ENCODE measurements at regions not wholly inside any gene's neighbourhood (a gene's known extent, or its start where the extent isn't known, plus 50 kb on each side); places are given as distances from the start of the nearest gene placed in this dataset.

DNA sequence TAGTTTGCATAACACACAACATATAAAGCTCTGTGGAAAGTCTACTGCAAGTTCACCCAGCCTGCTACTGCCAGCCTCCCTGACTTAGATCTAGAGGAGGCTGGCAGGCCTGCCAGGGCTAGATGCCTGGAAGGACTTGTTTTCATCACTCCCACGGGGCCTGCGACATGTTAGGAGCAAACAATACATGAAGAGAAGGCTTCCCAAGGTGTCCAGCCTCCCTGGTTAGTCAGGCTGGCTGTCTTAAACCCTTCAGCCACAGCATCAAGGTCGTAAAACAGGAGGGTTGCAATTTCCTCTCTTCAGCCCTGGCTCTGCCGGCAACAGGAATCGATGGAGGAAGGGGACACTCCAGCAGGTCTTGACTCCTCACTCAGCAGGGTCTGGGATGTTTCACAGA is 104.5 kb downstream of the NGF start:
- DNase-seq (ENCODE audit: extremely low read depth, low read depth, low spot score), result no peak

DNA sequence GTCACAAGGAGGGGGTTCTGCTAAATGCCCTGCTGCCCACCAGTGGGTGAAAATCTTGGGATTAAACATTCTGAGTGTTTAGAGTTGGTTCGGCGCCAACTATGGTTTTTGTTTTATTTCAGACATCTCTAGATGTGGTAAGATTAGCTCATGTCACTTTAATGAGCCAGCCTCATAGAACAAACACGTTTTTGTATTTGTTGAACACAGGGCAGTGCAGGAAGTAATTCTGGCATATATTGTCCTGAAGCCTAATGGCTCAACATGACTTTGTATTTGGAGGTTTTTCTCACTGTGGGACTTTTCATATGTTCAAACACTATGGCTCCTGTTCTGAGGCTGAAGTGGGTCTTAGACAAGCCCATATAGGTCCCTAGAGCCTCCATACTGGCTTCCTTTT is 107.8 kb downstream of the NGF start:
- DNase-seq (ENCODE audit: extremely low read depth, low read depth, low spot score), result no peak

DNA sequence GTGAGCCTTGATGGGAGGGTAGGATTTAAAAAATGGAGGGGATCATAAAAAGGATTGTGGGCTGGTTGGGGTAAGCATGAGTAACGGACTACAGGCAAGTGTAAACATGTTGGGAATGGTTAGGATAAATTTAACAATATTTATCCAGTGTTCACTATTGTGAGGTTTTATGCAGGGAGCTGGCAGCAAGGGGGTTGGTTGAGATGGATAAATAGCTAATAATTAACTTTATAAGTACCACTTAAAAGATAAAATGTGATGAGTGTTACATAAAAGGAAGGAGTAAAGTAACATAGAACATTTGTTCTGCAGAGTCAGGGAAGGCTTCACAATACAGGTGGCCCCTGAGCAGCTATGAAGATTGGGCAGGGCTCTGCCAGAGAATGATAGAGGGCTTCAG is 109.0 kb downstream of the NGF start:
- no peak for DNase-seq (ENCODE audit: extremely low read depth, low read depth, low spot score)

DNA sequence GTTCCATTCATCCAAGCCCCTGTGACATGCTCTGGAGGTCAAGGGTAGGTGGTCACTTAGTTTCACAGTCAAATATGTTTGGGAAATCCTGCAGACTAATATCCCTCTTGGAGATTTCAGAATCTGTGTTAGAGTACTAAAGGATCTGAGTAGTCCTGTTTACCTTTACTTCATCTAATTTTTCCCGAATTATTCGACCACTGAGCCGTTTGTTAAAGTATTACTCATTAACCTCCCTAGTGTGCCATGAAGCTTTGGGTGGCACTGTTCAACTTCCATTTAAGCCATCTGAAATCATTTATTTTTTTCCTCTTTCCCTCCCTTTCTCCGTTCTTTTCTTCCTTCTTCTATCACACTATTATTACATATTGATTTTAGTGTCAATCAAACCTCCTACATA is 109.9 kb downstream of the NGF start:
- no peak for DNase-seq (ENCODE audit: extremely low read depth, low read depth, low spot score)

DNA sequence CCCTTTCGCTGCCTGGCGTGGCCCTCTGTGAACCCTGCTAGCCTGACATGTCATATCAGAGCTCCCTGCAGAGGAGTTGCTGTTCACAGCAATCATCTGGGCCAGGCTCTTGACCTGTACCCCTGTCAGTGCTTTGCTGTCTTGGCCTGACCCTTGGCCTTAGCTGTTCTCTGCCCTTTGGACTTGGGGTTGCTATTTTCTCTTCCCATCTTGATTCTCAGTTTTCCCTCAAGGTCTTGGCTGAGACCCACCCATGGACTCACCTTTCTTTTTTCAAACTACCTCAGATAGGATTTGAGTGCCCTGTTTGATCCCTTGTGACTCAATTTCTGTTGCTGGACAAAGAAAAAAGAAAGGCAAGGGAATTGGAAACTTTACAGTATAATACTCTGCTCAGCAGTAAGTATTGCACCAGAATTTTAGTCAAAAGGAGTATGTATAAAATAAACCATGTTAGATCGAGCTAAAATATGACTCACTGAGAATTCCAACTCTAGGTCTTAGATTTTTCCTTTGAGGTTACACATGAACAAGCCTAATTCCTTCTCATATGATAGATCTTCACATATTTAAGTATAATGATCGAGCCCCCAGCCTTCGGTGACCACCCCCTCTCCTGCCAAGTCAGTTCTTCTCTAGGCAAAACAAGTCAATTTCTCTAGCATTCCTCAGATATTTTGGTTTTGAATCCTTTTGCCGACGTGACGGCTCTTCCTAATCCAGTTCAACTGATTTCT is 110.5 kb downstream of the NGF start:
- no peak for DNase-seq (ENCODE audit: extremely low read depth, low read depth, low spot score)

DNA sequence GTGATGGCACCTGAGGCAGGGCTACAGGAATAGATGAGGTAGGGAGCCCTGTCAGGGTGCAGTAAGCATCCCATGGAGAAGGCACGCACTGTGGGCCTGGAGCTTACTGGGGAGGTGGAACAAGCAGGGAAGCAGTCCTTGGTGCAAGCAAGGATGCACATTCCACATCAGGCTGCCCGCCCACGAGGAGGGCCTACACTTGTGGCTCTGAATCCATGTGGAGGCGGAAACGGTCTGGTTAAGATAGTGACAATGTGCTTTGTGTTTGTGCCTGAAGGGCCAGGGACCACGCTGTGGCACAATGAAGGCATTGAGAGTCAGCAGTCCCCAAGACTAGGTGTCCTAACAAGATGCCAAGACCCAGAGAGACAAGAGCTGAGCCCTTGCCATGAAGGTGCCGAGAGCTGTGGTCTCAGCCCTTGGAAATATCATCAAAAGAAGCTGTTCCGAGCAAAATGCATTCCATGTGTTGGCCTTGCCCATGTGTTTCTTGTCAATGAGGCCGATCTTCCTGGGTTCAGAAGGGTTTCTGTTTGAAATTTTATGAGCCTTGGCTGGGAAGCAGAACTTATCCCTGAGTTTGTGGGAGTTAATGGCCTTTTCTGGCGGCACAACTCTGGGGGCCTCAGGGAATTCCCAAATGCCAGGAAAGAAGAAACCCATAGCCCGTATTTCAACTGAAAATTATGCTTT is 111.9 kb downstream of the NGF start:
- DNase-seq (ENCODE audit: extremely low read depth, low read depth, low spot score), result no peak

DNA sequence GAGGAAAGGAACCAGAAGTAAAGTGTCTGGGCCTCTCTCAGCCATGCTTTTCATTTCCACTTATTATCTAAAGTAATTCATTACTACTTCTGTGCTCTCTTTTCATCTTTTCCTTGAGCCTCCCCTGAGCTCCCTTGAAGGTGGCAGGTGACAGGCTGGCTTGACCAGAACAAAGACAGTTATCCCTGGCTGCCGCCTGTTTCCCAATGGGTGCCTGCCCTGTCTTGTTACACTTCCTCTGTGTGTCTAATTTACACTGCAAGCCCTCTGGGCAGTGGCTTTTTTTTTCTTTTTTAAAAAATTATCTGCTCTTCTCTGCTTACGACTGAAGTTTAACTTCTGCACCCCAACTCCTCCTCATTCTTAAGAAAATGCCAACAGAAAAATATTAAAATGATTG is 113.4 kb downstream of the NGF start:
- DNase-seq (ENCODE audit: extremely low read depth, low read depth, low spot score), result no peak

DNA sequence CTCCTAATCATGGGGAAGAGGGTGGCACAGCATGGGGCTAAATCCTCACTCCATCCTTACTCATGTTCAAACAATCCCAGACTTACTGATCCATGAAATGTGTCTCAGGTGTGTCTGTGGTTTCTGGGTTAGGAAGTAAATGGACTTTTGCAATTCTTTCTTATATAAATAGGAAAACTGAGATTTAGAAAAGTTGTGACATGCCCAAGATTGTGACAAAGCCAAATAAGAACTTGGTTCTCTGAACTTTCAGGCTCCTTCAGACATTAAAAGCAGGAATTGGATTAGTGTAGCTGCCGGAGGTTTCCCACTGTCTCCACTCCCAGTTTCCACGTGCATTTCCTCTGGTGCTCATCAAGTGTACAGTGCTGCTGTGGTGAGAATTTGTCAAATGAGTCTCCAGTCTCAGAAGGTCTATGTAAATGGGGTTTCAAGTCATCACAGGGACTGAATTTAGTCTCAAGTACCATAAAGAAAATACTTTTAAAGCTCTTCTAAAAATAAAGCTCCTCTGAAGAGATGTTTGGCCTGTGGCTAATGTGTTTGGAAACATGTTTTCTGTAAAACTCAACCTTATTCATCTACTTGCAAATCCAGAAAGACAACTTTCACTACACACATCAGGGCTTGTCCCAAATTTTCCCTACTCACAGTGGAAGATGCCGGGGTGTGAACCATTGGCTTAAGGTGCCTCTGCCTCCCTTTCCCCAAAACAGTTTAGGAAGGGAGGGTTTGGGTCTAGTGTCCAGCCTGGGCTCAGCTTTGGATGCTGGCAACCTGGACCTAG is 115.2 kb downstream of the NGF start:
- DNase-seq (ENCODE audit: extremely low read depth, low read depth, low spot score), result no peak

DNA sequence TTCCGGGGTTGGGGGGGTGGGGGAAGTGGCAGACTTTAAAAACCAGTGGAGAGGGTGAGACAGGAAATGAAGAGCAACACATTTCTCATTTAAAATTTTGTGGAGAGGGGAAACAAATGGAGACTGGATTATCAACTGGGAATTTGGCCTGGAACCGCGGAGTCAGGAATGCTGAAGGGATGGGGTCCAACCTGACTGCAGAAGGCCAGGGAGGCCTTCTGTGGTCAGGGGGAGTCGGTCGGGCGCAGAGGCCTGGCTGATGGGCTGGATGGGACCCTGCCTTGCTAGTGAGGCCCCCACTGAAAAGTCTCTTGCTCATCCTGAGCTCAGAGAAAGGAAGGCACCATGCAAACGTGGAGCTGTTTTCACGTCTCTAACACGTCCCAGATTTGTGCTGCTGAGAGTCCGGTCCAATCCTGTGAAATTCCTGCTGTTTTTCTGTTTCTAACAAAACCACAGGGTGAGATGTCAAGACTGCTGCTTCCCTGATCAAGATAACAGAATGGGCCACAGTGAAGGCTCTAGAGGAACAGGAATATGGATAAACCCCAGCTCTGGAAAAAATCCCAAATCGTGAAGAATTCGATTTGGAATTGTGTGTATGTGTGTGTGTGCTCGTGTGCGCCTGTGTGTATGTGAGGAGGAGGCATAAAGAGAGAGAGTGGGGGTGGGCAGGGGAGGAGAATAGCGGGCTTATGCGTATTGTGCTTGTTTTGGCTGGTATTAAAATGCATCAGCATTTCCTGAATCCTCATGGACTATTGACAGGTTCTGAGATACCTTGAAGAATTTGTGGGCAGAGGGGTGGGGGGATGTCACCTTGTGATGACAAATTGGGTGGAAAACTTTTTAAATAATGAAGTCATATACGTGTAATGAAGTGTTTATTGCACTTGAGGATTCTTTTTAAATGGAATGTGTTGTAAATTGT is 117.4 kb downstream of the NGF start:
- no peak for DNase-seq (ENCODE audit: extremely low read depth, low read depth, low spot score)

DNA sequence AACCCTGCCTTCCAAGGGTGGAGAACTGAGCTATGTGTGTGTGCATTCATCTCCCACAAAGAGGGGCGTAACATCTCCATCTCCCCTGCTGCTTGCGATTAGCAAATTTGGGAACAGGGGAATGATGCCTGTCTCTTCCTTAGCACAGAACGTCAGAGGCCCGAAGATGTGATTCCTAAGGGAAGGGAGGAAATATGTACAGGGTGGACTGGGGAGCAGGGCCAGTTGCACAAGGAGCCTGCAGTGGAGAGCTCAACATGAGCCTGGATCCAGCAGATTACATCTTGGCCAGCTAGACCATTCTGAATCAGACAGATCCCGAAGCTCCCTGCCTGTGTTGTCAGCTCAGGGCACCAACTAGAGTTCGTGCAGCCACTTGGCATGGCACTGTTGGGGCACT is 118.1 kb downstream of the NGF start:
- no peak for DNase-seq (ENCODE audit: extremely low read depth, low read depth, low spot score)

DNA sequence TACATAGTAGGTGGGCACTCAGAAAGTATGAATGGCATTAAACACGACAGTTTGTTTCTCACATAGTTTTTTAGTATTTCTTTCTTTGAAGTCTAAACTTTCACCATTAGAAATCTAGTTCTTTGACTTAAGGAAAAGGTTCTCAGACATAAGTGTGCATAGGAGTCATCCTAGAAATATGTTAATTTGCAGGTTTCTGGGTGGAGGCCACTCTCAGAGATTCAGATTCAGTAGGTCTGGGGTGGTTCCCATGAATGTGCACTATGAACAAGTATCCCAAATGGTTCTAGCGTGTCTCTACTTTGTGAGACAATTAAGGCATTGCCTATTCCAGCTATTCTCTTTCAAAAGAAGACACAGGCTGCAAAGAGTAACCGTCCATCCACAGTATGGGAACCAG is 119.3 kb downstream of the NGF start:
- DNase-seq (ENCODE audit: extremely low read depth, low read depth, low spot score), result no peak

DNA sequence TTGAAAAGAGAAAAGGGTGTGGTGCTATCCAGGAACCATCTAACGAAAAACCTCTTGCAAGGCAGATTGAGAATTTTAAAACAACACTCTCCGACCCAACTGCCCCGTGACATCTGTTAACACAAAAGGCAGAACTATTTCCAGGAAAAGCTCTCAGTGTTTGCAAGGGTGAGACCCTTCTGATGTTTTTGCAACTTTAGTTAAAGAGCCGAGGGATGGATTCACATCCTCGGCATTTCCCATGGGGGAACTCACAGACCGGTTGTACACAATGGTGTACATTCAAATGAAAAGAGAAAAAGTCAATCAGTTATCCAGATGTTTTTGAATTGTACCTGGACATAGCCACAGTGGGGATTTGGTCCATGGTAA is 120.0 kb downstream of the NGF start:
- DNase-seq (ENCODE audit: extremely low read depth, low read depth, low spot score), result no peak

DNA sequence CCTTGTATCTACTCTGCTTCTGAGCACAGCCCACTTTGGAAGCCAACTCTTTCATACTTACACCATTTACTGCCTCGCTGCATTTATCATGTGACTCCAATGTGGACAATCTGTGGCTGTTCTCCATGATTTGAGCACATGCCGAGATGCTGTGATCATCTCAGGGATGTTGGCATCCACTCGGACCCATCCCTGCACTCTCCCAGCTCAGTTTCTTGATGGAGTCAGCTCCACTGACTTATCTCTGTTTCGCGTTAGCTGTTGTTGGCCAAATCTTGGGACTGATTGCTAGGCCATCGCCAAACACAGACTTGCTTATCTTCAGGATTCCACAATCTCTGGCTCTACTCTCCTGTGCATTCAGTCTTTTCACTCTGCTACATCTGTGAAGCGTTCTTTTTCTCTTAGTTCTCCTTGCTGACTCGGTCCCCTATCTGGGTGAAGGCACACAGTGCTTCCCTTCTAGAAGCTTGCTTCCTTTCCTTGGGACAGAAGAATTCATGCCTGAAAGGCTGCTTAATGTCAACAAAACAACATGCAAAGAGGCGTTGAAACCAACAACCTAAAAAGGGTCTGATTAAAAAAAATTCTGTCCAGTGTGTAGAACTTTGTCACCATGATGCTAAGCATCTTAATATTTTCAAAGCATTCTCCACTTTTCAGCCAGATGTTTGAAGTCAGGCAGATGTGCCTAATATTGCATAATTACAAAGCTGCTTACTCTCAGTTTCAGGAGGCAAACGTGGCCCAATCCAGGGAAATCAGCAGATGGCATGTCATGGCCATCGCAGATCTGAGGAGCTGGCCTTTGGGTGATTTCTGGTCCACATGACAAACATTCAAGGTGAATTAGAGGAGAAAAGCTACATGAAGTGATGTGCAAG is 120.7 kb downstream of the NGF start:
- no peak for DNase-seq (ENCODE audit: extremely low read depth, low read depth, low spot score)

DNA sequence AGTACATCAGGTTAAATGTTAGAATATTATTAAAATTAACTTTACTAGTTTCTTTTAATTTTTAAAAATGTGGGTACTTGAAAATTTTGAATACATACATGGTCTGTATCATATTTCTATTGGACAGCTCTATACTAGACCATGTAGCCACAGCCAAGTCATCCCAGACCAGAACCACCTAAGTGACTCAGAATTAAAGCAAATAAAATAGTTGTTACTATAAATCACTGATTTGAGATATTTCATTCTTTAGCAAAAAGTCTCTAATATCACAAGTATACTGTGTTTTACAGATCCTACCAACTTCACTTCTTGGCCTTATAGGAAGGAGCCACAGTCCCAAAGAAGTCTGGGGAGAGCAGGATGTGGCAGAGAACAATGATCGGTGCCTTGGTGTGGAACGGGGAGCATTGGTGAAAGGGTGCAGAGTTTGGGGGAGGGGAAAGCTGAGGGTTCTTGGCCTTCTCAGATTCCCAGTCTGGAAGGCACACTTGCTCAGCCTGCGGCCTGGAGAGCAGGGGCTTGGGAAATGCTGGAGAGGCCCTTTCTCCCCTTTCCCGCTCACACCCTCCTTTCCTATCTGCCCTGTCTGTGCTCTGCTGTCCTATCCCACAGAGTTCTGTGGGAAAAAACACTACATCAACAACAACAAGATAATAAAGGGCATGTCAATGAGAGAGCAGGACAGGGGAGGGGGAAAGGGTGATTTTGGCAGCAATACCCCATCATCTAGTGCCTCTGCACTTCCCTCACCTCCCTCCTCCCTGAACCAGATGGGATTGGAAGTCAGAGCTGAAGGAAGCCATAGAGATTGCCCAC is 122.1 kb downstream of the NGF start:
- DNase-seq (ENCODE audit: extremely low read depth, low read depth, low spot score), result no peak

DNA sequence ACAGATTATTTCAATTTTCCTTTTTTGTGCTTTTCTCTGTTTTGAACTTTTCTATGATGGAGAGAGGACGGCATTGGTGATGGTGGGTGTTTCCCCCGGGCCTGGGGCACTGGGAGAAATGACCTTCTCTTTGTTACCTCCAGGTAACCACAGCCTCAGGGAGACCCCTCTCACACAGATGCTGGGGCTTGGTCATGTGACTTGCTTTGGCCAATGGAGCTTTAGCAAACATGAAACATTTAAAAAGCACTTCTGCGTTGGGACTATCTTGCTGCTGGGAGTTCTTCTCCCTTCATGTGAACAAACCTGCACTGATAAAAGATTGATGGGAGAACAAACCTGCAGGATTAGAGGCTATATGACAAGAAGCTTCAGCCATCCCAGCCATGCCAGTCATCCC is 122.9 kb downstream of the NGF start:
- DNase-seq (ENCODE audit: extremely low read depth, low read depth, low spot score), result no peak

DNA sequence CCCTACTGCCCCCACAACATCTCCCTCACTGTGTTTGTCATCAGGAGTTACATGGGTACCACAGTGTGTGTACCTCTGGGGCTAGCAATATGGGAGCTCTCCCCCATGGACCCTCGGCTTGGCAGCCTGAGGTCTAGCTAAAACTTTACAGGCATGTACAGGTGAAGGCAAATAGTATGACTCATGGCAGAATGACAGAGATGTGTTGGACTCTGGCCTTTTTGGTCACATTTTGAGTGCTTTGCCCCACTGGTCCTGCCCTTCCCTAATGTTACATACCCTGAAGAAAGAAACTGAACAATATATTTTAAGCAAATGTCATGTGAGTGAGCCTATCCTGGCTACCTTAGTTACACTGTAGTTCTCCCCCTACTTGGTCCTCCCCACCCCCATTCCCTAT is 124.0 kb downstream of the NGF start:
- no peak for DNase-seq (ENCODE audit: extremely low read depth, low read depth, low spot score)

DNA sequence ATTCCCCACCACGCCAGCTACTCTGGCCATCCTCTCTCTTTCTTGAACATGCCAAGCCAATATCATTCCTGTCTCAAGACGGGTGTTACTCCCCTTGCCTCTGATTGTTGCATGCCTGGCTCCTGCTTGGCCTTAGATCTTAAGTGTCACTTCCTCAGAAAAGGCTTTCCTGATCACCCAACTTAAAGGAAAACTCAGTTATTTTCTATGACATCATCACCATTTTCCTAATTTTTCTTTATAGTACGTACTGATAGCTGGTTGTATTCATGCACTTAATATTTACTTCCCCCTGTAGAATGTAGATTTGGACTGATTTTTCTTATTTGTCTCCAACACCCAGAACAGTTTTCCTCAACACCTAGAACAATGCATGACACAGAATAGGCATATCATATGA is 123.8 kb upstream of the TSPAN2 start:
- no peak for DNase-seq (ENCODE audit: extremely low read depth, low read depth, low spot score)

DNA sequence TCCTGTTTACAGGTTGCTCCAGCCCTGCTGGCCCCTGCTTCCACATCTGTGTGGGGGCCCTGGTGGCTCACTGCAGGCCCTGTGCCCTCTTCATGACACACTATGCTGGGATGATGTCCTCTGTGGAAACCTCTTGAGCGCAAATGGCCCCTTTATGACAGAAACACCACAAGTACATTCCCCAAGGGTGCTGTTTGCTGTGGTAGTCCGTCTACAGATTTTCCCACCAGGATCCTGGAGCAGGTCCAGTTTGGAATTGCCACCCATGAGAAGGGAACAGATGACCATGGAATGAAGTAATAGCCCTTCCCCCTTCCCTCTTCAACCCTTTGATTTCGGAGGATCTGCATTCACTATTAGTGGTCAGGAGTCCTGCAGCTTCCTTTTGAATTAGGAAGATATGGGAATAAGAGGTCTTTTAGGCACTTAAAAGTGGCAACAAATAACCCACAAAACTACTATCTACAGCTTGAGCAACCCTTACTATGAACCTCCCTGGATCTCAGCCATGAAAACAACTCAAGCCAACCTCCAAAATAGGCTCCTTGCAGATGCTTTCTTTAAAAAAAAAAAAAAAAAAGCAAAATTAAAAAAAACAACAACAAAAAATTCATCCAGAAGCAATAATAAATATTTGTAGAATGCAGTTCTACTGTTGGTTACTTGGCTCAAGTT is 121.9 kb upstream of the TSPAN2 start:
- DNase-seq (ENCODE audit: extremely low read depth, low read depth, low spot score), result no peak

DNA sequence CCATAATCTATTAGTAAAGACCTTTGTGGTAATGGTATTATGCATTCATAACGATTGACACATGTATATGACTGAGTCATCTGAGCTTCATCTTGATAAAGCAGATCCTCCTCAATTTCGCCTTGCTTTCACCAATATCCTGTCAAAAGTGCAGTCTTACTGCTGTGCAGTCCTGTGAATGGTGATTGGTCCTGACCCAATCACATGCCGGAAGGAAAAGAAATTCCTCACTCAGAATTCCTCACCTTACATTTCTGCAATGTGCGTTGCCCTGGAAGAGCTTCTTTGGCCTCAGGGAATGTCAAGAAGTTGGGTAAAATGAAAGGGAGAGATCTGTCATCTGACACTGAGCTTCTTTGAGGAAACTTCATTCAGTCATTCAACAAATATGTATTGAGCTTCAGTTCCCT is 121.0 kb upstream of the TSPAN2 start:
- DNase-seq (ENCODE audit: extremely low read depth, low read depth, low spot score), result no peak
